ENCODE measurements at regions not wholly inside any gene's neighbourhood (a gene's known extent, or its start where the extent isn't known, plus 50 kb on each side); places are given as distances from the start of the nearest gene placed in this dataset.

DNA sequence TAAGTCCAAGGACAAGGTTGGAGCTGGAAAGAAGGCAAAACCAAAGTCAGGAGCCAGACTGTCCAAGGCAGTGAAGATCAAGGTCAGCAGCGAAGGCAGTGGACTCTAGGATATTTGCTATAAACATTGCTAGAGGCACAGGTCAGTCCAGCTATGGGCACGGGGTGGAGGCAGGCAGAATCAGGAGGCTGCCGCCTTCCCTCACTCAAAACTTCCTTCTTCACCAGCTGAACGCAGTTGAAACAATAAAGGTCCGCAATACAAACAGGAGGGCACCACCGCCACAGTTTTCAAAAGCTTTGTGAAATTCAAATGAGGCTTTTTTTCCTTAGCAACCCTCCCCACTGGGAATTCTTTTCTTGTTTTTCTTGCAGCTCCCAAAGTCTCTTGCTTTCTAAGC is 372.4 kb downstream of the NXPE2 start:
- ChIA-PET SMC1A (ENCODE audit: uncharacterized antibody, unreplicated experiment) (no interaction called here), RAD21 (ENCODE audit: unreplicated experiment) (no interaction called here), CTCF (no interaction called here), POLR2A (no interaction called here)
- no peaks in the 10 kb centered on the region for H4K20me1 ChIP-seq (ENCODE audit: control insufficient read depth, insufficient read depth)
- no peak overlapping the region for H3K4me3 ChIP-seq
- ATAC-seq (no peak), FAIRE-seq (no peak), DNase-seq (ENCODE audit: low read depth, low spot score) (no peak)
- intact Hi-C loops (cut with micrococcal nuclease; ENCODE audit: unreplicated experiment), result no loop called here
- H3K79me2 ChIP-seq (ENCODE audit: control insufficient read depth, insufficient read depth, low read length), result no peaks in the 10 kb centered on the region
- no peak overlapping the region for H3K9ac ChIP-seq (ENCODE audit: control insufficient read depth, insufficient read depth, low read length)
- H3K36me3 ChIP-seq (ENCODE audit: control insufficient read depth in 2 of 2, insufficient read depth in 2 of 2, low read length in 1 of 2), result no peaks in the 10 kb centered on the region
- no peak overlapping the region for H2AFZ ChIP-seq (ENCODE audit: control insufficient read depth, low read depth, low read length)
- BruUV-seq (replicated peaks), result no TSS peak
- WGBS (ENCODE audit: insufficient coverage, insufficient replicate concordance, low lambda C conversion rate, missing lambda C conversion rate), result 19% methylated on average over 6 of the region's 6 CpGs
- H3K4me2 ChIP-seq (ENCODE audit: control insufficient read depth, insufficient read depth), result no peak overlapping the region
- no peak overlapping the region for H3K27ac ChIP-seq (ENCODE audit: control insufficient read depth, insufficient read depth)
- H3K4me1 ChIP-seq (ENCODE audit: control insufficient read depth, insufficient read depth, low read length), result no peaks in the 10 kb centered on the region
- H3K27me3 ChIP-seq (replicated peaks in 1 of 2; ENCODE audit: control insufficient read depth in 2 of 2, insufficient read depth in 2 of 2, low read length in 1 of 2), result no peaks in the 10 kb centered on the region; a peak in 1 of 4 replicates
- in situ Hi-C loops (cut with MboI), result no loop called here
- H3K9me3 ChIP-seq (replicated peaks; ENCODE audit: control insufficient read depth, insufficient read depth, low read length), result no peaks in the 10 kb centered on the region; the same call in 2 of the 3 replicates
- TF ChIP-seq ZZZ3 (IDR thresholded peaks at IDR 0.05; ENCODE audit: control insufficient read depth, insufficient read length, low read depth), result no peak
- no peak for TF ChIP-seq RUNX3 (IDR thresholded peaks at IDR 0.05; ENCODE audit: low read length)
- no peak for TF ChIP-seq BHLHE40 (IDR thresholded peaks at IDR 0.05; ENCODE audit: borderline replicate concordance in 1 of 2, low read depth in 2 of 2, low read length in 1 of 2)
- TF ChIP-seq, protein P1, sequence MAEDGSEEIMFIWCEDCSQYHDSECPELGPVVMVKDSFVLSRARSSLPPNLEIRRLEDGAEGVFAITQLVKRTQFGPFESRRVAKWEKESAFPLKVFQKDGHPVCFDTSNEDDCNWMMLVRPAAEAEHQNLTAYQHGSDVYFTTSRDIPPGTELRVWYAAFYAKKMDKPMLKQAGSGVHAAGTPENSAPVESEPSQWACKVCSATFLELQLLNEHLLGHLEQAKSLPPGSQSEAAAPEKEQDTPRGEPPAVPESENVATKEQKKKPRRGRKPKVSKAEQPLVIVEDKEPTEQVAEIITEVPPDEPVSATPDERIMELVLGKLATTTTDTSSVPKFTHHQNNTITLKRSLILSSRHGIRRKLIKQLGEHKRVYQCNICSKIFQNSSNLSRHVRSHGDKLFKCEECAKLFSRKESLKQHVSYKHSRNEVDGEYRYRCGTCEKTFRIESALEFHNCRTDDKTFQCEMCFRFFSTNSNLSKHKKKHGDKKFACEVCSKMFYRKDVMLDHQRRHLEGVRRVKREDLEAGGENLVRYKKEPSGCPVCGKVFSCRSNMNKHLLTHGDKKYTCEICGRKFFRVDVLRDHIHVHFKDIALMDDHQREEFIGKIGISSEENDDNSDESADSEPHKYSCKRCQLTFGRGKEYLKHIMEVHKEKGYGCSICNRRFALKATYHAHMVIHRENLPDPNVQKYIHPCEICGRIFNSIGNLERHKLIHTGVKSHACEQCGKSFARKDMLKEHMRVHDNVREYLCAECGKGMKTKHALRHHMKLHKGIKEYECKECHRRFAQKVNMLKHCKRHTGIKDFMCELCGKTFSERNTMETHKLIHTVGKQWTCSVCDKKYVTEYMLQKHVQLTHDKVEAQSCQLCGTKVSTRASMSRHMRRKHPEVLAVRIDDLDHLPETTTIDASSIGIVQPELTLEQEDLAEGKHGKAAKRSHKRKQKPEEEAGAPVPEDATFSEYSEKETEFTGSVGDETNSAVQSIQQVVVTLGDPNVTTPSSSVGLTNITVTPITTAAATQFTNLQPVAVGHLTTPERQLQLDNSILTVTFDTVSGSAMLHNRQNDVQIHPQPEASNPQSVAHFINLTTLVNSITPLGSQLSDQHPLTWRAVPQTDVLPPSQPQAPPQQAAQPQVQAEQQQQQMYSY (CRISPR knock-in tag; IDR thresholded peaks at IDR 0.05), result no peak
- TF ChIP-seq YBX1 (IDR thresholded peaks at IDR 0.05), result no peak
- TF ChIP-seq KAT2A (conservative IDR thresholded peaks at IDR 0.05; ENCODE audit: control insufficient read depth, low read depth, low read length), result no peak
- TF ChIP-seq, protein P2, sequence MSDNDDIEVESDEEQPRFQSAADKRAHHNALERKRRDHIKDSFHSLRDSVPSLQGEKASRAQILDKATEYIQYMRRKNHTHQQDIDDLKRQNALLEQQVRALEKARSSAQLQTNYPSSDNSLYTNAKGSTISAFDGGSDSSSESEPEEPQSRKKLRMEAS (IDR thresholded peaks at IDR 0.05; ENCODE audit: low read depth, low read length), result no peak
- TF ChIP-seq SUPT20H (IDR thresholded peaks at IDR 0.05; ENCODE audit: borderline replicate concordance, control insufficient read depth, low read depth, low read length), result no peak
- no peak for TF ChIP-seq SUZ12 (IDR thresholded peaks at IDR 0.05; ENCODE audit: unreplicated experiment)
- TF ChIP-seq, protein P3, sequence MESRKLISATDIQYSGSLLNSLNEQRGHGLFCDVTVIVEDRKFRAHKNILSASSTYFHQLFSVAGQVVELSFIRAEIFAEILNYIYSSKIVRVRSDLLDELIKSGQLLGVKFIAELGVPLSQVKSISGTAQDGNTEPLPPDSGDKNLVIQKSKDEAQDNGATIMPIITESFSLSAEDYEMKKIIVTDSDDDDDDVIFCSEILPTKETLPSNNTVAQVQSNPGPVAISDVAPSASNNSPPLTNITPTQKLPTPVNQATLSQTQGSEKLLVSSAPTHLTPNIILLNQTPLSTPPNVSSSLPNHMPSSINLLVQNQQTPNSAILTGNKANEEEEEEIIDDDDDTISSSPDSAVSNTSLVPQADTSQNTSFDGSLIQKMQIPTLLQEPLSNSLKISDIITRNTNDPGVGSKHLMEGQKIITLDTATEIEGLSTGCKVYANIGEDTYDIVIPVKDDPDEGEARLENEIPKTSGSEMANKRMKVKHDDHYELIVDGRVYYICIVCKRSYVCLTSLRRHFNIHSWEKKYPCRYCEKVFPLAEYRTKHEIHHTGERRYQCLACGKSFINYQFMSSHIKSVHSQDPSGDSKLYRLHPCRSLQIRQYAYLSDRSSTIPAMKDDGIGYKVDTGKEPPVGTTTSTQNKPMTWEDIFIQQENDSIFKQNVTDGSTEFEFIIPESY (IDR thresholded peaks at IDR 0.05), result no peak
- TF ChIP-seq ETV6 (conservative IDR thresholded peaks at IDR 0.05 in 1 of 2, IDR thresholded peaks at IDR 0.05 in 1 of 2; ENCODE audit: borderline replicate concordance in 1 of 2, low read depth in 1 of 2), result no peak
- TF ChIP-seq TCF12 (IDR thresholded peaks at IDR 0.05; ENCODE audit: low read depth, low read length), result no peak
- no peak for TF ChIP-seq BCL11A (IDR thresholded peaks at IDR 0.05; ENCODE audit: low read depth, low read length)
- TF ChIP-seq, protein P4, sequence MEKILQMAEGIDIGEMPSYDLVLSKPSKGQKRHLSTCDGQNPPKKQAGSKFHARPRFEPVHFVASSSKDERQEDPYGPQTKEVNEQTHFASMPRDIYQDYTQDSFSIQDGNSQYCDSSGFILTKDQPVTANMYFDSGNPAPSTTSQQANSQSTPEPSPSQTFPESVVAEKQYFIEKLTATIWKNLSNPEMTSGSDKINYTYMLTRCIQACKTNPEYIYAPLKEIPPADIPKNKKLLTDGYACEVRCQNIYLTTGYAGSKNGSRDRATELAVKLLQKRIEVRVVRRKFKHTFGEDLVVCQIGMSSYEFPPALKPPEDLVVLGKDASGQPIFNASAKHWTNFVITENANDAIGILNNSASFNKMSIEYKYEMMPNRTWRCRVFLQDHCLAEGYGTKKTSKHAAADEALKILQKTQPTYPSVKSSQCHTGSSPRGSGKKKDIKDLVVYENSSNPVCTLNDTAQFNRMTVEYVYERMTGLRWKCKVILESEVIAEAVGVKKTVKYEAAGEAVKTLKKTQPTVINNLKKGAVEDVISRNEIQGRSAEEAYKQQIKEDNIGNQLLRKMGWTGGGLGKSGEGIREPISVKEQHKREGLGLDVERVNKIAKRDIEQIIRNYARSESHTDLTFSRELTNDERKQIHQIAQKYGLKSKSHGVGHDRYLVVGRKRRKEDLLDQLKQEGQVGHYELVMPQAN (conservative IDR thresholded peaks at IDR 0.05), result no peak

Measured in GM12878 (cell line).